ENCODE measurements at regions not wholly inside any gene's neighbourhood (a gene's known extent, or its start where the extent isn't known, plus 50 kb on each side); places are given as distances from the start of the nearest gene placed in this dataset.
A peak's percentile ranks its signal among the peaks of the same experiment; 100 is the strongest.

DNA sequence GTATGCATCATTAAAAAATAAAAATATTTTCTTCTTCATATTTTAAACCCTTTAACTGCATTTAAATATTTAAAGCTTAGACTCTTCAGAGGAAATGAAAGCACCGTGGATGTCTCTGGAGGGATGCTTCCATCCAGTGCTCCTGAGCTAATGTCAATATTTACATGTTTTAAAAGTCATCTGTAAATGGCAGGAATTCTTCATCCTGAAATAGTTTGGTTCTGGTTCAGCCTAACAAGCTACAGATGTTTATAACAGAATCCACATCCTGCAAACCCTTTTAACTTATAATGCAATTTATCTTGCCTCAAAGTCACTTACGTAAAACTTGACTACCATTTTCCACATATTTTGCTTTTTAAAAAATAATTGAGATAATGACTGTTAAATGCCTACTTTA is 1207.3 kb downstream of the SLC16A7 start:
- 50% methylated on average over 2 of the region's 2 CpGs for WGBS
- Histone ChIP-seq H3K27me3 (ENCODE audit: control insufficient read depth in 4 of 4, insufficient read depth in 4 of 4, low read length in 3 of 4) (no peaks in the 10 kb centered on the region), H3K9me3 (ENCODE audit: control insufficient read depth in 4 of 4, low read length in 3 of 4) (no peaks in the 10 kb centered on the region)

DNA sequence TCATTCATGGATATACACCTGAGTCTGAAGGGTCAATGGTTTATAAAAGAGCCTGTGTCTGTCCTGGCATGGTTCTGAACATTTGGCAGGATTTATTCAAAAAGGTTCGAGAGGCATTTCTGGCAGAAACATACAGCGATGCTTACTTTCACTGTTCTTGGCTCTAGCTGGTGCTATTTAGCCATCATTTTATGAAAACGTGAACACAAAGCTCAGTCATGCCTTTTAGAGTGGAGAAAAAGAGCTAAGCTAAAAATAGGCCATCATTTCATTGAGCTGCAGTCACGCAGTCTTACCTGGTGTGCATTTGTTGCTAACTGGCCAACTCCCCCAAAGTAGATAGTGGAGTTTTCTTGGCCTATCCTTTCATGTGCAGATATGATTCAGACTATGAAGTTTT is 1209.5 kb downstream of the SLC16A7 start:
- H3K4me3 ChIP-seq (ENCODE audit: low read depth in 1 of 3, low read length in 3 of 3), result no peak overlapping the region
- H3K4me1 ChIP-seq (ENCODE audit: control insufficient read depth in 4 of 4, insufficient read depth in 4 of 4, low read length in 3 of 4), result no peaks in the 10 kb centered on the region
- H3K27me3 ChIP-seq (ENCODE audit: control insufficient read depth in 4 of 4, insufficient read depth in 4 of 4, low read length in 3 of 4), result no peaks in the 10 kb centered on the region
- no peaks in the 10 kb centered on the region for H3K9me3 ChIP-seq (ENCODE audit: control insufficient read depth in 4 of 4, low read length in 3 of 4)
- H3K27ac ChIP-seq (ENCODE audit: low read depth in 1 of 2, low read length in 2 of 2), result no peak overlapping the region
- no peaks in the 10 kb centered on the region for H3K36me3 ChIP-seq (ENCODE audit: control insufficient read depth in 4 of 4, insufficient read depth in 3 of 4, low read depth in 1 of 4, low read length in 3 of 4)
- TF ChIP-seq RAD21 (IDR thresholded peaks at IDR 0.05) (peak; percentile 46 to 58), HNF4G (IDR thresholded peaks at IDR 0.05) (no peak)
- TF ChIP-seq, protein P1, sequence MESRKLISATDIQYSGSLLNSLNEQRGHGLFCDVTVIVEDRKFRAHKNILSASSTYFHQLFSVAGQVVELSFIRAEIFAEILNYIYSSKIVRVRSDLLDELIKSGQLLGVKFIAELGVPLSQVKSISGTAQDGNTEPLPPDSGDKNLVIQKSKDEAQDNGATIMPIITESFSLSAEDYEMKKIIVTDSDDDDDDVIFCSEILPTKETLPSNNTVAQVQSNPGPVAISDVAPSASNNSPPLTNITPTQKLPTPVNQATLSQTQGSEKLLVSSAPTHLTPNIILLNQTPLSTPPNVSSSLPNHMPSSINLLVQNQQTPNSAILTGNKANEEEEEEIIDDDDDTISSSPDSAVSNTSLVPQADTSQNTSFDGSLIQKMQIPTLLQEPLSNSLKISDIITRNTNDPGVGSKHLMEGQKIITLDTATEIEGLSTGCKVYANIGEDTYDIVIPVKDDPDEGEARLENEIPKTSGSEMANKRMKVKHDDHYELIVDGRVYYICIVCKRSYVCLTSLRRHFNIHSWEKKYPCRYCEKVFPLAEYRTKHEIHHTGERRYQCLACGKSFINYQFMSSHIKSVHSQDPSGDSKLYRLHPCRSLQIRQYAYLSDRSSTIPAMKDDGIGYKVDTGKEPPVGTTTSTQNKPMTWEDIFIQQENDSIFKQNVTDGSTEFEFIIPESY (IDR thresholded peaks at IDR 0.05), result no peak
- WGBS, result 32% methylated on average over 4 of the region's 4 CpGs
- no peak overlapping the region for H3K9ac ChIP-seq (ENCODE audit: low read depth in 1 of 2, low read length in 2 of 2)
- no peak for DNase-seq (ENCODE audit: low spot score)

More for the DNA sequence above, 1207.3 kb downstream of the SLC16A7 start:
- no peaks in the 10 kb centered on the region for H3K36me3 ChIP-seq (ENCODE audit: control insufficient read depth in 4 of 4, insufficient read depth in 3 of 4, low read depth in 1 of 4, low read length in 3 of 4)
- no peak overlapping the region for H3K27ac ChIP-seq (ENCODE audit: low read depth in 1 of 2, low read length in 2 of 2)
- no peak overlapping the region for H3K9ac ChIP-seq (ENCODE audit: low read depth in 1 of 2, low read length in 2 of 2)
- no peak overlapping the region for H3K4me3 ChIP-seq (ENCODE audit: low read depth in 1 of 3, low read length in 3 of 3)
- TF ChIP-seq RAD21 (IDR thresholded peaks at IDR 0.05) (no peak), FOXA1 (IDR thresholded peaks at IDR 0.05) (no peak), GABPA (IDR thresholded peaks at IDR 0.05 in 1 of 2, conservative IDR thresholded peaks at IDR 0.05 in 1 of 2) (no peak), RXRA (IDR thresholded peaks at IDR 0.05) (no peak)
- no peaks in the 10 kb centered on the region for H3K4me1 ChIP-seq (ENCODE audit: control insufficient read depth in 4 of 4, insufficient read depth in 4 of 4, low read length in 3 of 4)
- DNase-seq (ENCODE audit: low spot score), result no peak

DNA sequence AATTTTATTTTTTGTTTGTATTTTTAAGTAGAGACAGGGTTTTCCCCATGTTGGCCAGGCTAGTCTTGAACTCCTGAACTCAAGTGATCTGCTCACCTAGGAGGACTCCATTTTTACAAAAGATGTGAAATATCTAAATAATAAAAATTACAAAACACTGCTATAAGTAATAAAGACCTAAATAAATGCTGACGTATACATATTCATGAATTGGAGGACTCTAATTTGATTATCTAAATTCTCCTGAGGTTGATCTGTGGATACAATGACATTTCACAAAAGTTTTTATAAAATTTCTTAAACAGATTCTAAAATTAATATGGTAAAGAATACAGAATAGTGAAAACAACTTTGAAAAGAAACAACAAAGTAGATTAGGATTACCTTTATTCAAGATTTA is 1224.0 kb downstream of the SLC16A7 start:
- Histone ChIP-seq H3K9me3 (ENCODE audit: control insufficient read depth in 4 of 4, low read length in 3 of 4) (no peaks in the 10 kb centered on the region), H3K4me3 (ENCODE audit: low read depth in 1 of 3, low read length in 3 of 3) (no peak overlapping the region), H3K4me1 (ENCODE audit: control insufficient read depth in 4 of 4, insufficient read depth in 4 of 4, low read length in 3 of 4) (no peaks in the 10 kb centered on the region), H3K27ac (ENCODE audit: low read depth in 1 of 2, low read length in 2 of 2) (no peak overlapping the region), H3K36me3 (ENCODE audit: control insufficient read depth in 4 of 4, insufficient read depth in 3 of 4, low read depth in 1 of 4, low read length in 3 of 4) (no peaks in the 10 kb centered on the region), H3K27me3 (ENCODE audit: control insufficient read depth in 4 of 4, insufficient read depth in 4 of 4, low read length in 3 of 4) (no peaks in the 10 kb centered on the region), H3K9ac (ENCODE audit: low read depth in 1 of 2, low read length in 2 of 2) (no peak overlapping the region)
- no peak for DNase-seq (ENCODE audit: low spot score)
- no peak for TF ChIP-seq TAF1 (conservative IDR thresholded peaks at IDR 0.05)
- WGBS, result 90% methylated on average over 1 of the region's 1 CpG

DNA sequence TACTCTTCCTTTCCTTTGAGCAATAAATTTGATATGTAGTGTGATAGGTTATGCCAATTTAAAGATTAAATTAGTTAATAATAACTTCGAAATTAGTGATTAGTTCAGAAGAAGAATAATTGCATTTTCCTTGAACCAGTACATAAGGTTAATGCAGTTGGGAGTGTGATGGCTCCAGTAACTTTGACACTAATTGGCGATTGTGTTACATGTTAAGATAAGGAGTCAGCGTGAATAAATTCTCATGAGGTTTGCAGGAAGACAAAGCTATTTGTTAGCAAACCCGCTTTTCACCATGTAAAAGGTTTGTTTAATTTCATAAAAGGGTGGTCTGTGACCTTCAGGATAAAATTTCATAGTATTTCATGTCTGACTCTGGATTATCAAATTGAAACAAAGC is 1226.8 kb downstream of the SLC16A7 start:
- Histone ChIP-seq H3K27ac (ENCODE audit: low read depth in 1 of 2, low read length in 2 of 2) (no peak overlapping the region), H3K4me3 (ENCODE audit: low read depth in 1 of 3, low read length in 3 of 3) (no peak overlapping the region), H3K4me1 (ENCODE audit: control insufficient read depth in 4 of 4, insufficient read depth in 4 of 4, low read length in 3 of 4) (no peaks in the 10 kb centered on the region), H3K36me3 (ENCODE audit: control insufficient read depth in 4 of 4, insufficient read depth in 3 of 4, low read depth in 1 of 4, low read length in 3 of 4) (no peaks in the 10 kb centered on the region), H3K9ac (ENCODE audit: low read depth in 1 of 2, low read length in 2 of 2) (no peak overlapping the region), H3K27me3 (ENCODE audit: control insufficient read depth in 4 of 4, insufficient read depth in 4 of 4, low read length in 3 of 4) (no peaks in the 10 kb centered on the region), H3K9me3 (ENCODE audit: control insufficient read depth in 4 of 4, low read length in 3 of 4) (no peaks in the 10 kb centered on the region)
- DNase-seq (ENCODE audit: low spot score), result no peak
- TF ChIP-seq, protein P2, sequence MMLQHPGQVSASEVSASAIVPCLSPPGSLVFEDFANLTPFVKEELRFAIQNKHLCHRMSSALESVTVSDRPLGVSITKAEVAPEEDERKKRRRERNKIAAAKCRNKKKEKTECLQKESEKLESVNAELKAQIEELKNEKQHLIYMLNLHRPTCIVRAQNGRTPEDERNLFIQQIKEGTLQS (IDR thresholded peaks at IDR 0.05), result no peak
- WGBS, result 71% methylated on average over 4 of the region's 4 CpGs
